HG02759 (cell line): ENCODE measurements at regions not wholly inside any gene's neighbourhood (a gene's known extent, or its start where the extent isn't known, plus 50 kb on each side); places are given as distances from the start of the nearest gene placed in this dataset.

Source experiments
- ATAC-seq: cut with Tn5 transposase; IDR thresholded peaks from one replicate; pipeline ENCODE4 v1.9.1; 2021; ENCODE audit warnings: mild to moderate bottlenecking, moderate library complexity; ENCODE audit not compliant: unreplicated experiment

DNA sequence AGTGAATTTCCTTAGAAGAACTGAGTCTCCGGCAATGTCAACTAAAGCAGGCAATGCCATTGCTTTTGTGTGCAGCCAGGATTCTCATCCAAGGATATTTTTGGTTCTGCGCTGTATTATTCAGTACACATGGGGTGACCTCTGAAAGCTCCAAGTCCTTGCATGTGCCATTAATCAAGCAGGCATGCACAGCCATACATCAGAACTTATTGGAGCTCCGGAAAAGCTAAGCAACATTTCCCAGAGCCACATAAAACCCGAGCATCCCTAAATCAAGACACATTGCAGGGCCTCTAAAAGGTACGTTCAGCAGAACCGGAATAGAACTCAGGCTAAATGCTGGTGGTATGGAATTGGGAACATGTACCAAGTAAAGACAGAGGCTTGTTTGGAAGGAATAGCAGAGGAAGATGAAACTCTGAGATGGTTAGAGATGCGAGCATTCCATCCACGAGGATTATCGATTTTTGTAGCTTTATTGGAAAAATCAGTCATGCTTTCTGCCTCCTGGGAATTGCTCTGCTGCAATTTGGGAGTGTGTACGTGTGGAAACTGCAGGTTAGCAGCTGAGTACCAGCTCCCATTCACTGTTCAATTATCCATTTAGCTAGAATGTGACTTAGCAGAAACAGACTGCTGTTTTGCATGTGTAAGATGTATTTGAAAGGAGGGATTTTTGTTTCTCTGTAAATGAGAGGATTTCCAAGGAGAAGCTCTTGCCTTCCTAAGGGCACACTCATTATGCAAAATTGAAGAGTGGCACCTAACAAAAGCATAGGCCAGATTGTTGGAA lies 143.7 kb upstream of the WWC1 start:
- ATAC-seq = no peak

DNA sequence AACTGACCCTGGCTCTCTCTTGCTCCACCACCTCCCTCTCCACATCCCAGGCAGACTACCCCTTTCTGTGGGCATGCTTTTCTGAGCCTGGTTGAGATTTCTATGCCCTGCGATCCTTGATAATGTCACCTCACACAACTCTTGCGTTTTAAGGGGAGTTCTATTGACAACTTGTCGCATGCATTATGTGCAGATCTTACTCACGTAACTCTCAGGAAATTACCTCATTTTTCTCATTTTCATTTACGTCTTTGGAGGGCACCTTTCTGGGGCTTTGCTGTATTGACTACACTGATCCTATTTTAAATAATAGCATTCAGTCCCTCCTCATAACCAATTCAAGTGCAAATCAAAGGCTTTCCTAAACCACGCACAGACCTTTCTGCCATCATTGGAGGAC lies 140.4 kb upstream of the WWC1 start:
- ATAC-seq = no peak

GRCh38 chr5:168152660-168153059 lies 138.8 kb upstream of the WWC1 start:
- no peak for ATAC-seq

GRCh38 chr5:168153263-168153875 lies 138.1 kb upstream of the WWC1 start:
- ATAC-seq = no peak

GRCh38 chr5:168153876-168154270 lies 137.6 kb upstream of the WWC1 start:
- ATAC-seq = no peak

GRCh38 chr5:168155585-168155984 lies 135.9 kb upstream of the WWC1 start:
- ATAC-seq = no peak

DNA sequence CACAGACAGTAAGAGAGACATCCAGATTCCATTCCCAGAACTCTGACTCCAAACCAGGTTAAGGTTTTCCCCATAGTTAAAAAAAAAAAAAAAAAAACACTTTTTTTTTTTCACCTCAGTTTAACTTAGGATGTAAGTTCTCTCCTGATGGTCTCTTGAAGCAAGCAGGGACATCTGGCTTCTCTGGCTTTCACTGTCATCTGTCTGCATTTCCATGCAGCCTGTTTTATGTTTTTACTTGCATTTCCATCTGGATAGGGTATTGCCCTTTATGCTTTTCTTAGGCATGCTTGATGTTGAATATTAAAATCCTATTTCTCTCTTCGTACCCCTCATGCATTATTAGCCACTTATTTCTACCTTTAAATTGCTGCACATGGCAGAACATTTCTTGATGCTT lies 135.3 kb upstream of the WWC1 start:
- ATAC-seq = no peak

DNA sequence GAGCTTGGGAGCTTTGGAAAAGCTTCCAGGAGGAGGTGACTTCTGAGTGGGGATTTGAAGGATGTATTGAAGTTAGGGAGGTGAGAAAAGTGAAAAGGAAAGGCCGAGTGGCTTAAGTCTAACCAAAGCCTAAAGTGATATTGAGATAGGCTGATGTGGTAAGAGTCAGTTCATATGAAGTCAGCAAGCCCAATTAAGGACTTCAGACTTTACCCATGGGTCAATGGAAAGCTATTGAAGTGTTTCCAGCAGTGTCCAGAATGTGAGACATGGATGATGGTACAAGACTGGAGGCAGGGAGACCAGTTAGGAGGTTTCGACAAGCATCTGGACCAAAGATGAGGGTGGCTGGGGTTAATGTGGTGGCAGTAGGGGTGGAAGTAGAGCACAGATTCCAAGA lies 134.3 kb upstream of the WWC1 start:
- no peak for ATAC-seq

DNA sequence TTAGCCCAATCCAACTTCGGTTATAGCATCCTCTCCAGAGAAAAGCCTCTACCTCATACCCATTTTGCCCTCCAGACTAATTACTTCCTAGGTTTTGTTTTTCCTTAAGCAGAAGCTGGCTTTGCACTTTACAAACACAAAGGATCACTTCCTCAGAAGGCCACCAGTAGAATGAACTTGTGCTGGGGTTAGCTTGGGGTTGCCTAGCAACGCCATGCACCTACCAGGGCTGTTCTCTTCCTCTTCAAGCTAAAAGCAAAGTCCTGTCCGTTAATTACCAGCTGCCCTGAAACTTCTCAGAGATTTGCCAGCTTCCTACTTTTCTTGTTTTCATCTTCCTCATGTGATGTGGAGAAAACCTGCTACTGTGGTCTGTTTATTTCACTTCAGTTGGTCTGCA lies 132.0 kb upstream of the WWC1 start:
- no peak for ATAC-seq

GRCh38 chr5:168162464-168162863 lies 129.0 kb upstream of the WWC1 start:
- no peak for ATAC-seq

GRCh38 chr5:168163966-168164365 lies 127.5 kb upstream of the WWC1 start:
- ATAC-seq = no peak

DNA sequence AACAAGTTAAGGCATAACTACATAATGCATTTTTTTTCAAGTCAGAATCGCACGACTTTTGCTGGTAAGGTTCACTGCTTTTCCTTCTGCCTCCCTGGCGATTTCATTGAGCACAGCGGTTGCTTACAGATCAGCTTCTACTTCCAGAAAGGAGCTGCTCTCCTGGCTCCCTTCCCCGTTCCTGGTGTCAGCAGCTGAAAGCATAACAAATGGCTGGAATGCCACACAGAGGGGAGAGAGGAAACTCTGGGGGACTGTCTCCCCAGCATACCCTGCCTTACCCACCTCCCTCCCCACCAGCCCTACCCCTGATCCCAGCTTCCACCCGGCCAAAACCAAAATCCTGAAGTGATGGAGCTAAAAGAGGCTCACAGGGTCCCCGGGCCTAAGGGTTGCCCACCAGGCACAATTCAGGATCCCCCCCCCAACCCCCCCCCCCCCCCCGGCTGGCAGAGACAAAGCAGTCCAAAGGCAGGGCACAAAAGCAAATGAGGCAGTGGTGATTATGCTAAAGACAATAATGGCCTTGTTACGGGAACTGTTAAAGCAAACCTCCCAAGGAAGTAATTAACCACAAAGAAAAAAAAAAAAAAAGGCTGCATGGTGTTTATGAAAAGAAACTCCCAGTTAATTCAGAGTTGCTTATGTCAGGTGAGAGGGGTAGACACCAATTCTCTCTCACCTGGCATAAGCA lies 126.1 kb upstream of the WWC1 start:
- no peak for ATAC-seq

DNA sequence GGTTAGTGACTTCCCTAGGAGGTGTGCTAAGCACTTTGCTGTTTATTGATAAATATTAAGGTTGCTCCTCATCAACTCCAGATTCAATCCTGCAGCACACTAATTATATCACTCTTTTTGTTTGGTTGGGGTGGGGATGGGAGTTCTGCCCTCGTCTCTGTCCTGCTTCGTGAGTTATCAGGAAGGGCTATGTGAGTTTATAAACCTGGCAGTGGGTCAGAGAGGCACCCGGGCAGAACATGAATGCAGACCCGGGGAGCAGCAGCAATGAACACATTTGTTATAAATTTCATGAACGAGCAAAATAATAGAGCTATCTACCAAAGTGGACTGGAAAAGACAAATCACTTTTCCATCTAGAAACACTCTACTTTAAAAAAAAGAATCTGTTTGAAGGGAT lies 125.5 kb upstream of the WWC1 start:
- ATAC-seq = no peak

GRCh38 chr5:168167338-168167737 lies 124.1 kb upstream of the WWC1 start:
- no peak for ATAC-seq

- ATAC-seq = no peak
Measured at GRCh38 chr5:168168978-168169698, 122.3 kb upstream of the WWC1 start.

DNA sequence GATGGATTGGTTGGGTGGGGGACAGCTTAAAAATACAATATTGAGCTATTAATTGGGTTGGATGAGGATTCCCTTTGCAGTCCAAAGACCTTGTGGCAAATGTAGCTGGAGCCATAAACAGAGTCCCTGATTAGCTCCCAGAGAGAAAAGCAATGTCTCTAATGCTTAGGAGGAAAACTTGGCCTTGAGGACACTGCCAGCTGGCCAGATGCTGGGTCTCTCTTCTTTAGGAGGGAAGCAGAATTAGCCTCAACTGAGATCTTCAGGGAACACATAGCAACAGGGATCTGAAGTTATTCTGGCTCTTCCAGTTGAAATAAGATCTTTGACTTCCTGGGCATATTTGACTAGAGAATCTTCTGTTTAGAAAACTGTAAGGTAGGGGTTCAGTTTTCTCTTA lies 121.7 kb upstream of the WWC1 start:
- ATAC-seq = no peak

DNA sequence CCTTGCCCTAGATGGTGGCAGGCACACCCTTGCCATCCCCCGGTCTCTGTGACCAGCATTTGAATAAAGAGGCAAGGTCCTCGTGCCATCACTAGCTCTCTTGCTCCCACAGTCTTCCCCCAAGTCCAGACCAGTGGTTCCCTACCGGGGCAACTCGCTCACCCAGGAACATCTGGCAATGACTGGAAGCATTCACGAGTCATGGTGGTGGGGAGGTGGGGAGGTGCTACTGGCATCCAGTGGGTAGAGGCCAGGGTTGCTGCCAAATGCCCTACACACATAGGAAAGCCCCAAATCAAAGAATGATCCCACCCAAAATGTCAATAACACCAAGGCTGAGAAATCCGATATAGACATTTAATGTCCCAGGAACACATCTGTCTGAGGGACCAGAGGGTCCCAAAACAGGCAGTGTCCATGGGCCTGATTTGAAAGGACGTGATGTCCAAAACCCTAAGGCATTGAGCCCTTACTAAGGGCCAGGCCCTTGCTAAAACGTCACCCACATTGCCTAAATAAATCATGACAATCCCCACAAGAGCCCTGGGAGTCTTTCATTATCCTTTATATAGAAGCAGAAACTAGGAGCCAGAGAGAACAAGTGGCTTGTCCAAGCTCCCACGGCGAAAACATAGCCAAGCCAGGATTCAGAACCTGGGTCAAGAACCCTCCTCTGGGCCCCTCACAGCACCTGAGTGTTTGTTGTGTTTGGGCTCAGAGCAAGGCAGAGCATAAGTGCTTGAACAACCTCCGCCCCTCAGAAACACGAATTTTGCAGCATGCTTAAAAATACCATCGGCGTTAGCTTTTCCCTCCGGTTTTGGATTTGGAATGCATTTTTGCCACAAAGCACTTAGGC lies 119.3 kb upstream of the WWC1 start:
- no peak for ATAC-seq

GRCh38 chr5:168172760-168173223 lies 118.7 kb upstream of the WWC1 start:
- ATAC-seq = no peak

GRCh38 chr5:168174376-168174775 lies 117.1 kb upstream of the WWC1 start:
- ATAC-seq = peak; percentile 53

- no peak for ATAC-seq
Measured at GRCh38 chr5:168176251-168176650, 115.2 kb upstream of the WWC1 start.
